GM18508 (cell line): ENCODE measurements at regions not wholly inside any gene's neighbourhood (a gene's known extent, or its start where the extent isn't known, plus 50 kb on each side); places are given as distances from the start of the nearest gene placed in this dataset.
A peak's percentile ranks its signal among the peaks of the same experiment; 100 is the strongest.
"Not testable (repeated sequence)": the region's sequence is repeated elsewhere in the genome, so short reads cannot be mapped to it uniquely, and the experiment has no call there.

ENCODE experiments used
- ATAC-seq: cut with Tn5 transposase; IDR thresholded peaks from one replicate; pipeline ENCODE4 v1.9.1; 2021; ENCODE audit warnings: moderate number of reproducible peaks; ENCODE audit not compliant: insufficient read depth, unreplicated experiment

DNA sequence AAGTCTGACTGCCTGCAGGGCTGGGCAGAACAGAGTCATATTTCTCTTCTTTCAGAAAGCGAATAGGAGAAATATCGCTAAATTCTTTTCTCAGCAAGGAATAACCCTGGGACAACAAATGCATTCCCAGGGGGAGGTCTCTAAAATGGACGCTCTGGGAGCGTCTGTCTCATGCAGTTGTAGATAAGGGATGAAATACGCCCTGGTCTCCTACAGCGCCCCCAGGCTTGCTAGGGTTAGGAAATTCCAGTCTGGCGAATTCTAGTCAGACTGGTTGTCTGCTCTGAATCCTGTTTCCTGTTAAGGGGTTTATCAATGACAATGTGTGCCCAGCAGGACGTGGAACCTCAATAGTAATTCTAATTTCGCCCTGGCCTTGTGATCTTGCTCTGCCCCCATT, 1214.1 kb downstream of the DIAPH3 start:
- no peak for ATAC-seq

DNA sequence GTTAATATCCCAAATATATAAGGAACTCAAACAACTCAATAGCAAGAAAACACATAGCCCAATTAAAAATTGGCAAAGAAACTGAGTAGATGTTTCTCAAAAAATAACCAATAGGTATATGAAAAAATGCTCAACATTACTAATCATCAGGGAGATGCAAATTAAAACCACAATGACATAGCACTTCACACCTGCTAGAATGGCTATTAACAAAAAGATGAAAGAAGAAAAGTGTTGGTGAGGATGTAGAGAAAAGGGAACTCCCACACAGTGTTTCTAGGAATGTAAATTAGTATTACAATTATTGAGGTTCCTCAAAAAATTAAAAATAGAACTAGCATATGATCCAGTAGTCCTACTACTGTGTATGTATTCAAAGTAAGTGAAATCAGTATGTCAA, 1212.8 kb downstream of the DIAPH3 start:
- no peak for ATAC-seq

GRCh38 chr13:58953638-58954037, 1210.1 kb downstream of the DIAPH3 start:
- ATAC-seq, result peak; percentile 77

DNA sequence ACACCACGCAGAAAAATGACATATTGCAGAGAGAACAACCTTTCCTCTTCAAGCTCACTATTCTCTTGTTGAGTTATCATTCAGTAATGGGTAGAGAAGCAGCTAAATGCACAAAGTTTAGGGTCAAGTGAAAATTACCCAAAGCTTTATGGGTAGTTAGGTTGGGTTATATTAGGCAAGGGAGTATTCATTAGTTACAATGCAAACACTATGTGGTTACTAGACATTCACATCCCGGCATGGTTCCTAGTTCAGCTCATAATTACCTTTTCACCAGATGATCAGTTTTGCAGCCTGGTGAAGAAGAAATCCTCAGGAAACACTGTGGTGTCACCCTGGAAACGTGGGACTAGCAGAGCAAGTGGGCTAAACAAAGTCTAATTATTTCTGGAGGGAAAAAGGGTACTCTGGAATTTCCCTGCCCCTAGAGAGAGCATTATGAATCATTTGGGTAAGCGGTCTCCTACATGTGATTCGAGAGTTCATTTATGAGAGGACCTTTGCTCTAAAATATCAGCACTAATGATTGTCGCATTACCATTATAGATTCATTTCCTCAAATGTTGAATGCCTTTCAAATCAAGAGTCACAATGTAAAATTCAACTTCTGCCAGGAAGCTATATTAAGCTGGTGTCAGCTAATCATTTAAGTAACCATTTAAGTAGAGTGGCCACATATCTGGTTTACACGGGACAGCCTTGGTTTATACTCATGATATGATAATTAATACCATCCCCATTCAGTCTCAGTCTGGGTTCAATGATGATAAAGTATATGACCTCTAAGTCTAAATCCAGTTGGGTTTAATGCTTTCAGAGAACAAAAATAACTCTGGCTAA, 1208.0 kb downstream of the DIAPH3 start:
- peak; percentile 38 for ATAC-seq

GRCh38 chr13:58958097-58958496, 1205.6 kb downstream of the DIAPH3 start:
- not testable (repeated sequence) for ATAC-seq

GRCh38 chr13:58960888-58961287, 1202.8 kb downstream of the DIAPH3 start:
- no peak for ATAC-seq

GRCh38 chr13:58963321-58963720, 1200.4 kb downstream of the DIAPH3 start:
- no peak for ATAC-seq

- no peak for ATAC-seq
Observed at GRCh38 chr13:58964048-58964447, 1199.7 kb downstream of the DIAPH3 start.

DNA sequence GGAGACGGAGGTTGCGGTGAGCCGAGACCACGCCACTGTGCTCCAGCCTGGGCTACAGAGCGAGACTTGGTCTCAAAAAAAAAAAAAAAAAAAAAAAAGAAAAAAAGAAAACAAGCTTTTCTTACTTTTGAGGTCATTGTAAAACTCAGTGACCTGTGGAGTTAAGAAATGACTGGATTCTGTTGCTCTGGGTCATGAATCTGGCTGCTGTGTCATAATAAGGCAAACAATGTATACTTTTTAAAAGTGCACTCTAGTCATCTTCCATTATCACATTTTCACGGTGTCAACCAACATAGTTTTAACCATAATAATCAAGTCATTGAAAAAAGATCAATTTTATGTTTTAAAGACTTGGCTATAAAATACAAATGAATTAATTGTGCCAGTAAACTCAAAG, 1186.6 kb downstream of the DIAPH3 start:
- ATAC-seq, result no peak

- no peak for ATAC-seq
Observed at GRCh38 chr13:58978331-58978730, 1185.4 kb downstream of the DIAPH3 start.

DNA sequence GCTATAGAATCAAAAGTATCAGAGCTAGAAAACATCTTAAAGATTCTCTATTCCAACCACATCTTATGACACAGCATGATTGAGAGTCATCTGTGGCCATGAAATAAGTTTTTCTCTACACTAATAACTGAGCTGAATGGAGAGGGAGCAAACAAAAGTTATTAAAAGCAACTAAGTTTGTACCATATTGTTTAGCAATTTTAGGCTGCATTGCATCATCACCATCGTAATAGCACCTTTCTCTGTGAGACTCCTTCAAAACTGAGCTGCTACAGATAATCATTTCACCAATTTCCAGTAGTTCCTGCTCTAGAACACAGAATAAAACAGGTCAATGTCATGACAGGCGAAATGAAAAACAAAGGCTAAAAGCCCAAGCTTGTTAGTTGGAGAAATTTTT, 1183.9 kb downstream of the DIAPH3 start:
- ATAC-seq, result no peak

DNA sequence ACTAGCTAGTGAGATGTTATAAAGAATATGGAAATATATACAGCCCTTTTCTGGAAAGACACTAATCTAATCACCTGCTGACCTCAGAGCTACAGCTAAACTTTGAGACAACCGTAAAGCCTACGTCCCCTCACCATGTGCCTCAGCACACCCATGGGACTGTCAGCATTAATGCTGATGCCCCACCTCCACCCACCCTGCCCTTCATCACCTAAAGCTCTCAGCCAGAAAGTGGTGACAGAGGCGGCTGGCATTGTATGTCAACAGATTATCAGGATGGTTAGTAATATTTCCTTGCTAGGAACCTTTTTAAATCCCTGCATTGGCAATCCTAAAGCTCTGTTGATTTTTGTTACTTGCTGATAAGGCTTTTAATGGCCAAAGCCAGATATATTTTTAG, 1177.9 kb downstream of the DIAPH3 start:
- no peak for ATAC-seq

DNA sequence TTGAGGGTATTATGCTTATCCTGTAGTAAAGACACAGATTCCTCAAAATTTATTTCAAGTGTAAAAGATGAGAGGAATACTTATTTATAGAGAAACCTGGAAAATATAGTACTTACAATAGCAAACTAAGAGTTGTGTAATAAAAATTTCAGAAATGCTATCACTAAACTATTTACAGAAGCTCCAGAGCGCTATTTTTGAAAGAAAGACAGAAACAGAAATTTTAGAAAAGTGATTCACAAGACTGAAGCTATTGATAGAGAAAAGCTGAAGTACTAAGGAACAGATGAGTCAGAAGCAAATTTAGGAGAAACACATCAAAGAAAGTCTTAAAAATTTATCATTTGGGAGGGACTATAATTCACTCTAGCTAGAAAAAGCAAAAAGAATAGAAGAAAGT, 1174.2 kb downstream of the DIAPH3 start:
- ATAC-seq, result no peak

GRCh38 chr13:58991826-58992477, 1171.8 kb downstream of the DIAPH3 start:
- no peak for ATAC-seq

DNA sequence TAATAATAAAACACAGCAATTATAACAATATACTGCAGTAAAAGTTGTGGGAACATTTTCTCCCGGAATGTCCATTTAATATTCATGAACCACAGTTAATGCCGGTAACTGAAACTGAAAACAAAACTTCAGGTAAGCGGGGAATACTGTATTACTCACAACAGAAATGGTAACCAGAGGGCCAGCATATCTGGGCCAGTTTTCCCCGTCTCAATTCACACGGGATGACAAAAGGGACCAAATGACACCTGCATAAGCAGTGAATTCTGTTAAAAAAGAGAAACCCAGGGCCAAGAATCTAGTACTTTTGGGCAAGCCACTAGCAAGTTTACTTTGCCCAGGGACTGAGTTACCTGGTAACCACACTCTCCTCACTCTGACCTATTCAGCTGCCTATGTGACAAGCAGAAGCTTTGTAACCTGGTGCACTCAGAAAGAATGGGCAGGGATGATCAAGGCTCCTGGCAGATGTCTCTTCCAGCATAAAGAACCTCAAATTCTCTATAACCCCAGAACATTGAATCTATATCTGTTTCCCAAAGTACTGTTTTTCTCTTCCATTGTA, 1171.2 kb downstream of the DIAPH3 start:
- ATAC-seq, result no peak

GRCh38 chr13:58994077-58994476, 1169.7 kb downstream of the DIAPH3 start:
- no peak for ATAC-seq

GRCh38 chr13:58994777-58995176, 1169.0 kb downstream of the DIAPH3 start:
- ATAC-seq, result no peak

DNA sequence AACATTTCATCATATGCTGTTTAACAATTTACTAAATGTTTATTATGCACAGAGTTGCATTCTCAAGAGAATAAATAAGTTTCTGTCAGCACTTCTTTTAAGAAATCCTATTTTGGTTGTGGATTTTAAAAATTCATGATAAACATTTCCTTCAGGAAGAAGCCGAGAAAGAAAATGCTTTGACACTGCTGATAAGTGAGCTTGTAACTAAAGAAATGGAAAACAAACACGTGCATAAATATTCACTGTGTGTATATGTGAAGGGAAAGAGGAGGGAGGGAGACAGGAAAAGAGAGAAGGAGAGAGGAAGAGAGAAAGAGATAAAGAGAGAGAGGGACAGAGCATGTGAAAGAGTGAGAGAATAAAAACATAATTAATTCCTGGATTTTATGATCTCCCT, 1165.0 kb downstream of the DIAPH3 start:
- ATAC-seq, result no peak

DNA sequence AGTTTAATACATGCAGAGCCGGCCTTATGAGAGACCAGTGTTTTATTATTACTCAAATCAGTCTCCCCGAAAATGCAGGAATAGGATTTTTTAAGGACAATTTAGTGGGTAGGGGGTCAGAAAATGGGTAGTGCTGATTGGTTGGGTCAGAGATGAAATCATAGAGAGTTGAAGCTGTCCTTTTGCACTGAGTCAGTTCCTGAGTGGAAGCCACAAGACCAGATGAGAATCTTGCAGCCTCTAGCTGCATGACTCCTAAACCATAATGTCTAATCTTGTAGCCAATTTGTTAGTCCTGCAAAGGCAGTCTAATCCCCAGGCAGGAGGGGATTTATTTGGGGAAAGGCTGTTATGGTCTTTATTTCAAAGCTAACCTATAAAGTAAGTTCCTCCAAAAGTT, 1163.9 kb downstream of the DIAPH3 start:
- ATAC-seq, result no peak

- no peak for ATAC-seq
Observed at GRCh38 chr13:59000770-59001169, 1163.0 kb downstream of the DIAPH3 start.

DNA sequence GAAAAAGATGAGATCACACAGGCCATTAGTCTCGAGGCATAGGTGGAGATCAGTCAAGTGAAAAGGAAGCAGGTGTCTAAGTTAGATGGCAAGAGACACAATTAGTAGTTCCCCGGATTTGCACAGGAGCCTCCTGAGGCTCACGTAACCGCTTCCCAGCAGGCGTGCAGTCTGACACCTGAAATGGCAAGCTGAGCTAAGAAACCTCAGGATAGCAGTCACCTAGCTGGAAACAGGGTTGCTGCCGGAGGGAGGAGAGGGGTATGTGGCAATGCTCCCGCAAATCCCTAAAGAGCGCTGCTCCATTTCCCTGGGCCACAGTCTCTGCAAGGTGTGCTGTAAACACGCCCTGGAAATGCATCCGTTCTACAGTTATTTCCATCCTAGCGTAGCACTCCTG, 1151.0 kb downstream of the DIAPH3 start:
- no peak for ATAC-seq

- no peak for ATAC-seq
Observed at GRCh38 chr13:59016250-59016649, 1147.5 kb downstream of the DIAPH3 start.
